Muscle of arm (tissue), 1 donor: ENCODE measurements at regions not wholly inside any gene's neighbourhood (a gene's known extent, or its start where the extent isn't known, plus 50 kb on each side); places are given as distances from the start of the nearest gene placed in this dataset.
"Not testable (repeated sequence)": the region's sequence is repeated elsewhere in the genome, so short reads cannot be mapped to it uniquely, and the experiment has no call there.

ENCODE experiments used
- DNase-seq: peaks from one replicate; pipeline ENCODE4 v3.0.0-alpha.2; 2013

GRCh38 chr15:100766243-100767000, 113.2 kb upstream of the ALDH1A3 start:
- DNase-seq = peak; percentile 57

DNA sequence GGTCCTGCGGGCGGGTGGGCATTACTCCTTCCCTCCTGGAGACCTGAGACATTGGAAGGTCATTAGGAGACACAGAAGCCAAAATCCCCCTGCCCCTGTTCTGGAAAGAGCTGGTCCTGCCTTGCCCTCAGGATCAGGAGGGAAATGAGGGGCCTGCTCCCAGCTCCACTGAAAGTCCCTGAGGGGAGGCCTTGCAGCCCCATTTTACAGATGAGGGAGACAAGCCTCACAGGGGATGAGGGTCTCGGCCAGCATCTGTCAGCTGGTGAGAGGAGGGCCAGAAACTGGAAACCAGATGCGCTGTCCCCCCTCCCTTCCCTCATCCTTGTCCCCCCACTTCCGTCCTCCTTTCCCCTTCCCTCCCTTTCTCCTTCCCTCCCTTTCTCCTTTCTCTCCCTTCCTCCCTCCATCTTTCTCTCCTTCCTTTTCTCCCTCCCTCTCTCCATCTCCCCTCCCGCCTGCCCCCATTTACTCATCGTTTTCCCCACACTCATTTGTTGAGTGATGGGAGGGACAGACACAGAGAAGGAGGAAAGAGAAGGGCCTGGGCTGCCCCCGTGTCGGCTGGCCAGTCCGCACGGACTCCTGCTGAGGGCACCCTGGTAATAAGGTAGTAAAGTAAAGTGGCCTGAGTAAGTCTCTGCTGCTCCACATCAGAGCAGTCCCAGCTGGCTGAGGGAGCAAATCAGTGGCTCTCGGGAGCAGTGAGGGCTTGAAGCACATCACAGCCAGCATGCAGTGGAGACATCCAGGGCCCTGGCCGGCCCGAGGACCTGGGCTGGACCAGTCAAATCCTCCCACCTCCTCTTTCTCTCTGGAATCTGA, 112.4 kb upstream of the ALDH1A3 start:
- no peak for DNase-seq

- no peak for DNase-seq
Observed at GRCh38 chr15:100768501-100768931, 111.1 kb upstream of the ALDH1A3 start.

- no peak for DNase-seq
Observed at GRCh38 chr15:100769043-100769974, 110.3 kb upstream of the ALDH1A3 start.

- no peak for DNase-seq
Observed at GRCh38 chr15:100769975-100770340, 109.7 kb upstream of the ALDH1A3 start.

DNA sequence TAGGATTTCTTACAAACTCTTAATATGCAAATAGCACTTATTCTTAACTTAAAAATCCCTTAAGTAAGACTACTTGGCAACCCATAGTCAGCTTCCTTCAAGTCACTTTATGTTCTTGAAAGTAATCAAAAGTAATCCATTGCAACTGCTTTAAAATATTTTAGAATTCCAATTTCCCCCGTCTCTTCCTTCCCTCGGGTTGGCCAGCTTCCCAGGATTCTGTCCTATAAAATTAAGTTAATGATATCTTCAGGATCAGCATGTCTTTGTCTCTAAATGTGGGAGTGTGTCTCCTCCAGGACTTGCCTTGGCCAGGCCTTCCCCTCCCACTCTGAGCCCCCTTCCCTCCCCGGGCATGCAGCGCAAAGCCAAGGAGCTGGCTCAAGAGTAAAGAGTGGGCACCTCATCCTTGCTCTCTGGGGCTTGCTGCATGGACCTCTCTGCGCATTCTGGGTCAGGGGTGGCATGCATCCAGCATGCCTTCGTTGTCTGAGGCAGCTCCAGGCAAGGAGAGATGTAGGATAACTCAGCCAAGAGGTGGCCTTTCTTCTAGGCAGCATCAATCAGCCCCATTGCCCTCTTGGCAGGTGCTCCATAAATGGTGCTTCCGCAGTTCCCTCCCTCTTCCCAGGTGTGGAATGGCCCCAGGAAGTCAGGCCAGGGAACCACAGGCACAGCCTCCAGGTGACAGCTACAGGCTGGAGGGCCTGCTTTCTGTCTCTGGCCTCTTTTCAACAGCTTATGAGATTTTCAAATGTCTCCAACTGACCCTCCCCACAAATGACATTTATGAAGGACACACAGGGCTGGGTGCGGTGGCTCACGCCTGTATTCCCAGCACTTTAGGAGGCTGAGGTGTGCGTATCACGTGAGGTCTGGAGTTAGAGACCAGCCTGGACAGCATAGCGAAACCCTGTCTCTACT, 108.7 kb upstream of the ALDH1A3 start:
- DNase-seq = peak; percentile 65

DNA sequence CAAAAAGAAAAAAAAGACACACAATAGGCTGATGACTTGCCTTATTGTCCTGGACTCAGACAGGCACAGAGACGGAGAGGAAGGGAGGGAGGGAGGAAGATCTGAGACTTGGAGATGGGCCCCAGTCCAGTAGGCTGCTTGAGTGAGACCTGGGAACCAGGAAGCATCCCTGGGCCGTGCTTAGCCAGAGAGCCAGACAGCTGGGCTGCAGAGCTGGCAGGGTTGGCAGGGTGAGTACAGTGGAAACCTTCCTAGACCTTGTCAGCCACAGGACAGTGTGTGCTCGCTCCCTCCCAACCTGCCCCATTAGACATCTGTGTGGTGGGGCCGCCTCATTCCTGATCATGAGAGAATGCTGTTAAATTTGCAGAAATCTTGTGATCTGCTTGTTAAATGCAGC, 107.9 kb upstream of the ALDH1A3 start:
- DNase-seq = no peak

GRCh38 chr15:100772478-100772877, 107.2 kb upstream of the ALDH1A3 start:
- no peak for DNase-seq

- DNase-seq = no peak
Observed at GRCh38 chr15:100772892-100773520, 106.6 kb upstream of the ALDH1A3 start.

- not testable (repeated sequence) for DNase-seq
Observed at GRCh38 chr15:100774044-100774443, 105.6 kb upstream of the ALDH1A3 start.

- DNase-seq = no peak
Observed at GRCh38 chr15:100775581-100776185, 103.9 kb upstream of the ALDH1A3 start.

DNA sequence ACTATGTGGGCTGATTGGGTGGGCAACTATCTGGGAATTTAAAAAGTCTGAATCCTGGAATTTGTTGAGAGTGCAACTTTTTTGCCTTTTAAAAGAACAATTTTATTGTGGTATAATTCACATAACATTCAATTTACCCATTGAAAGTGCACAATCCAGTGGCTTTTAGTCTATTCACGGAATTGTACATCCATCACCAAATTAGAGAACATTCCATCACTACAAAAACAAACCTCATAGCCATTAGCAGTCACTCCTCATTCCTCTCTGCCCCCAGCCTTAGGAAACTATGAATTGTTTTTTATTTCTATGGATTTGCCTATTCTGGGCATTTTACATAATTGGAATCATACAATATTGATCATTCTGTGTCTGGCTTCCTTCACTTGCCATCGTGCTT, 101.8 kb upstream of the ALDH1A3 start:
- no peak for DNase-seq

- DNase-seq = peak; percentile 69
Observed at GRCh38 chr15:100778831-100779288, 100.8 kb upstream of the ALDH1A3 start.

DNA sequence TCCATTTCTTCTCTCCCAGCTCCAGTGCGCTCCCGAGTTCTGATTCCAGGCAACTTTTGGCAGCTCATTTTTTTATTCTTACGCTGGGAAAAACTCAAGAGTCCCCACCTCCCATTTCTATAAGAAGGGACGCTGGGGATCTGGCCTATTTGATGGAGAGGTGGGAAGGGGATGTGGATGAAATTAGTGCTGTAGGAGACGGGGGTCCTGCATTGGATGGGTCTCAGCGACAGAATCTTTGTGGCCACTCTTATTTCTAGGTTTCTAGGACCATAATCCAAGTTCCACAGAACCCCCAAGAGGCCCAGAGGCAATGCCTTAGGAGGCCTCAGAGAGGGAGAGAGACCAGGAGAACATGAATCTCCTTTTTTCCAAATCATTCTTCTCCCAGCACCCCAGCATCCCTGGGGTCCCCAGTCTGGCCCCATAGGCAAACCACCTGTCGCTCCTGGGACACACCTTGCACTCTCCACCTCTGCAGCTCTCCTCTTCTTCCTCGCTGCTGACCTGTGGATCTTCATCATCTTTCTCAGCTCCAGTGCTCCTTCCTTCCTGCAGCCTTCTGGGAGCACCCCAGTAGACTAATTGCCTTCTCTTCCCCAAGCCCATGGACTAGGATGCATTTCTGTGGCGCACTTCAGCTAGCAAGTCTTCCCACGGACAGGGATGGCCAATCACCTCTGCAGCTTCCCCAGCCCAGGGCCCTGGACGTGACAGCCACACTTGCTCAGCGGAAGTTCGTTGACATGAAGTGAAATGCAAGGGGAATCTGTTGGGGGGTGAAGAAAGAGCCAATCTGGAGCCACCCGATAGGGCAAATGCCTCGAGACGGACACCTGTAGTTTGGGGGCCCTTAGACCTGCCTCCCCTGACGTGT, 100.1 kb upstream of the ALDH1A3 start:
- no peak for DNase-seq

DNA sequence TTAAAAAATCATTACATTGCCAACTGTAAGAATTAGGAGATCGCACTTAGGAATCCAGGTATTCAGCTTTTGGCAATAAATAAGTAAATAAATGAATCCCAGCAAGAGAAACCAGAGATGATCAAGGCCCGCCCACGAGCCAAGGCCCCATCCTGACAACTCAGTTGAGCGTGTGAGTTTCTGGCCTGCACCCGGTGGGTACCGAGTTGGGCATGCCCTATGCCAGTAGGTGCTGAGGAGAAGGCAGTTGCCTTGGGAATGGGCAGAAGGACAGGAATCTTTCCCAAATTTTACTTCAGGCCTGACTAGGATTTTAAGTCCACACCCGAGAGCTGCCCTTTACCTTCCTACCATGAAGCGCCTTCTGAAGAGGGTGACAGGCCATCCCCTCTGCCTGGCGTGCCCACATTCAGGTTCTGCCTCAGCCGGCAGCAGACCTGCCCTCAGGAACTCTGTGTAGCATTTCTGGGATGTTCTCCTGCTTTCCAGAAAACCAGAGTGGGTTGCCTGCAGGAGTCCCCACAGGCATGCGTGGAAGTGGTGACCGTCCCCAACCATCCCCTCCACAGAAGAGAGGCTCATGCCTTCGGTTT, 99.3 kb upstream of the ALDH1A3 start:
- DNase-seq = no peak

- DNase-seq = no peak
Observed at GRCh38 chr15:100781061-100781960, 98.3 kb upstream of the ALDH1A3 start.

- no peak for DNase-seq
Observed at GRCh38 chr15:100781961-100782530, 97.6 kb upstream of the ALDH1A3 start.
